ENCODE measurements at regions not wholly inside any gene's neighbourhood (a gene's known extent, or its start where the extent isn't known, plus 50 kb on each side); places are given as distances from the start of the nearest gene placed in this dataset.

- POLR2A ChIA-PET = no interaction called here
- no peaks in the 10 kb centered on the region for H3K36me3 ChIP-seq (replicated peaks in 1 of 2; ENCODE audit: control extremely low read depth in 1 of 2, control insufficient read depth in 1 of 2, extremely low read depth in 1 of 2, insufficient read depth in 2 of 2, low read length in 1 of 2)
- no CpG with 5 or more reads among the region's 2 CpGs for WGBS (ENCODE audit: insufficient coverage)
- no peak for ATAC-seq (ENCODE audit: low read depth)
- no peak overlapping the region for H3K27ac ChIP-seq (ENCODE audit: low read length in 2 of 2)
- H3K4me2 ChIP-seq (replicated peaks; ENCODE audit: low read depth, low read length, poor library complexity, severe bottlenecking) = no peak overlapping the region
- no peaks in the 10 kb centered on the region for H3K9me3 ChIP-seq (ENCODE audit: control extremely low read depth in 1 of 3, control insufficient read depth in 2 of 3, insufficient read depth in 1 of 3, low read length in 2 of 3)
- H3K4me3 ChIP-seq (ENCODE audit: control extremely low read depth in 1 of 5, extremely low read depth in 1 of 5, insufficient read depth in 1 of 5, low read depth in 2 of 5, low read length in 4 of 5) = no peak overlapping the region
- intact Hi-C loops (cut with micrococcal nuclease) = no loop called here
- no peak overlapping the region for H3K9ac ChIP-seq (ENCODE audit: low read length)
- H3K4me1 ChIP-seq (ENCODE audit: control insufficient read depth in 2 of 2, insufficient read depth in 2 of 2, low read length in 2 of 2) = no peaks in the 10 kb centered on the region
- Mint-ChIP-seq H3K27ac (no peak overlapping the region), H3K27me3 (no peaks in the 10 kb centered on the region), H3K4me1 (no peaks in the 10 kb centered on the region), H3K9me3 (ENCODE audit: insufficient read depth) (no peaks in the 10 kb centered on the region), H3K4me3 (no peak overlapping the region)
- DNase-seq = no peak
- CTCF ChIA-PET = no interaction called here
- no peak overlapping the region for H2AFZ ChIP-seq (ENCODE audit: insufficient read depth, low read depth, low read length, poor library complexity, severe bottlenecking)
- TF ChIP-seq CTCF (IDR thresholded peaks at IDR 0.05) = no peak
- no peaks in the 10 kb centered on the region for H3K27me3 ChIP-seq (replicated peaks in 1 of 4; ENCODE audit: control extremely low read depth in 1 of 4, control insufficient read depth in 3 of 4, insufficient read depth in 4 of 4, low read length in 3 of 4)
- H4K20me1 ChIP-seq (ENCODE audit: control insufficient read depth, insufficient read depth, low read length, poor library complexity, severe bottlenecking) = no peaks in the 10 kb centered on the region
- H3K79me2 ChIP-seq (ENCODE audit: control insufficient read depth, insufficient read depth, low read length) = no peaks in the 10 kb centered on the region
Measured at GRCh38 chrX:138771047-138771446, 59.5 kb upstream of the FGF13 start.

- no peaks in the 10 kb centered on the region for H3K4me1 Mint-ChIP-seq
- H3K27me3 Mint-ChIP-seq = no peaks in the 10 kb centered on the region
- Histone ChIP-seq H3K4me1 (ENCODE audit: control insufficient read depth in 2 of 2, insufficient read depth in 2 of 2, low read length in 2 of 2) (no peaks in the 10 kb centered on the region), H3K27me3 (replicated peaks in 1 of 4; ENCODE audit: control extremely low read depth in 1 of 4, control insufficient read depth in 3 of 4, insufficient read depth in 4 of 4, low read length in 3 of 4) (no peaks in the 10 kb centered on the region), H3K9ac (ENCODE audit: low read length) (no peak overlapping the region), H3K4me3 (ENCODE audit: control extremely low read depth in 1 of 5, extremely low read depth in 1 of 5, insufficient read depth in 1 of 5, low read depth in 2 of 5, low read length in 4 of 5) (no peak overlapping the region), H3K9me3 (ENCODE audit: control extremely low read depth in 1 of 3, control insufficient read depth in 2 of 3, insufficient read depth in 1 of 3, low read length in 2 of 3) (no peaks in the 10 kb centered on the region), H3K36me3 (replicated peaks in 1 of 2; ENCODE audit: control extremely low read depth in 1 of 2, control insufficient read depth in 1 of 2, extremely low read depth in 1 of 2, insufficient read depth in 2 of 2, low read length in 1 of 2) (no peaks in the 10 kb centered on the region), H3K79me2 (ENCODE audit: control insufficient read depth, insufficient read depth, low read length) (no peaks in the 10 kb centered on the region), H4K20me1 (ENCODE audit: control insufficient read depth, insufficient read depth, low read length, poor library complexity, severe bottlenecking) (no peaks in the 10 kb centered on the region), H2AFZ (ENCODE audit: insufficient read depth, low read depth, low read length, poor library complexity, severe bottlenecking) (no peak overlapping the region), H3K27ac (ENCODE audit: low read length in 2 of 2) (no peak overlapping the region), H3K4me2 (replicated peaks; ENCODE audit: low read depth, low read length, poor library complexity, severe bottlenecking) (no peak overlapping the region)
- no peak overlapping the region for H3K4me3 Mint-ChIP-seq
- ChIA-PET POLR2A (no interaction called here), CTCF (no interaction called here)
- intact Hi-C loops (cut with micrococcal nuclease) = no loop called here
- ATAC-seq (ENCODE audit: low read depth) (no peak), DNase-seq (no peak)
- H3K27ac Mint-ChIP-seq = no peak overlapping the region
- no peaks in the 10 kb centered on the region for H3K9me3 Mint-ChIP-seq (ENCODE audit: insufficient read depth)
- TF ChIP-seq EZH2 (IDR thresholded peaks at IDR 0.05; ENCODE audit: borderline replicate concordance, insufficient read depth, low read depth, low read length, poor library complexity, severe bottlenecking) = no peak
- no peak for TF ChIP-seq CTCF (IDR thresholded peaks at IDR 0.05)
- WGBS (ENCODE audit: insufficient coverage) = no CpG with 5 or more reads among the region's 2 CpGs
Measured at GRCh38 chrX:138769918-138770317, 58.4 kb upstream of the FGF13 start.
